NCI-H2227 treated with DMSO at 0.1 percent for 48 hours (cell line): ENCODE measurements at regions not wholly inside any gene's neighbourhood (a gene's known extent, or its start where the extent isn't known, plus 50 kb on each side); places are given as distances from the start of the nearest gene placed in this dataset.

Experiments
- DNase-seq: peaks from one replicate; lab custom pipeline; 2025; lab: John Stamatoyannopoulos, UW

GRCh38 chr18:33517950-33518349 is 60.1 kb upstream of the ASXL3 start:
- DNase-seq = no peak

GRCh38 chr18:33513027-33513426 is 65.0 kb upstream of the ASXL3 start:
- DNase-seq = no peak

- DNase-seq = no peak
These were observed 66.5 kb upstream of the CCDC178 start for GRCh38 chr18:33507019-33507418.

GRCh38 chr18:33505798-33506197 is 65.3 kb upstream of the CCDC178 start:
- no peak for DNase-seq

- no peak for DNase-seq
These were observed 64.8 kb upstream of the CCDC178 start for GRCh38 chr18:33505297-33505696.

- DNase-seq = peak; percentile 4
These were observed 54.8 kb upstream of the CCDC178 start for GRCh38 chr18:33495278-33495677.
